NT2/D1 (cell line): ENCODE measurements at regions not wholly inside any gene's neighbourhood (a gene's known extent, or its start where the extent isn't known, plus 50 kb on each side); places are given as distances from the start of the nearest gene placed in this dataset.

Experiments
- DNase-seq: peaks from one replicate; pipeline ENCODE4 v3.0.0-alpha.2; 2011; ENCODE audit warnings: low read depth, low spot score
- H3K27me3 ChIP-seq: 2 replicates; pipeline ENCODE4 v1.6.0; 2011; ENCODE audit warnings: mild to moderate bottlenecking; ENCODE audit not compliant: insufficient read length, insufficient read depth
- H3K36me3 ChIP-seq: 2 replicates; pipeline ENCODE4 v1.6.1; 2011; ENCODE audit warnings: mild to moderate bottlenecking, low read length, mixed read lengths; ENCODE audit not compliant: insufficient read depth, insufficient read length
- H3K4me1 ChIP-seq: 2 replicates; pipeline ENCODE4 v1.5.1; 2011; ENCODE audit not compliant: insufficient read depth, insufficient read length
- H3K4me3 ChIP-seq: 2 replicates; pipeline ENCODE4 v1.5.1; 2011; ENCODE audit warnings: low read depth; ENCODE audit not compliant: insufficient read length
- H3K9ac ChIP-seq: 2 replicates; pipeline ENCODE4 v1.6.0; 2011; ENCODE audit warnings: low read depth; ENCODE audit not compliant: insufficient read length
- H3K9me3 ChIP-seq: 2 replicates; pipeline ENCODE4 v1.5.1; 2011; ENCODE audit warnings: mild to moderate bottlenecking, low read length; ENCODE audit not compliant: insufficient read depth
- SUZ12 ChIP-seq: IDR thresholded peaks from 2 replicates; pipeline ENCODE4 v1.6.1; 2011; ENCODE audit not compliant: insufficient read length, insufficient read depth; ENCODE audit errors: extremely low read depth
- YY1 ChIP-seq: IDR thresholded peaks from 2 replicates; pipeline ENCODE4 v1.6.1; 2011; ENCODE audit not compliant: insufficient read length, insufficient read depth
- ZNF274 ChIP-seq: IDR thresholded peaks from 2 replicates; pipeline ENCODE4 v1.6.1; 2011; ENCODE audit warnings: mild to moderate bottlenecking, low read depth, low read length

GRCh38 chr3:102182162-102182561, 252.7 kb upstream of the ZPLD1 start:
- Histone ChIP-seq H3K9me3 (no peaks in the 10 kb centered on the region), H3K36me3 (no peaks in the 10 kb centered on the region), H3K9ac (no peak overlapping the region), H3K4me3 (no peak overlapping the region), H3K27me3 (no peaks in the 10 kb centered on the region), H3K4me1 (no peaks in the 10 kb centered on the region)
- DNase-seq, result no peak
- TF ChIP-seq YY1, result no peak
- TF ChIP-seq ZNF274, result no peak
- TF ChIP-seq SUZ12, result no peak

GRCh38 chr3:102183186-102183585, 251.6 kb upstream of the ZPLD1 start:
- Histone ChIP-seq H3K4me3 (no peak overlapping the region), H3K9ac (no peak overlapping the region), H3K9me3 (no peaks in the 10 kb centered on the region), H3K36me3 (no peaks in the 10 kb centered on the region), H3K27me3 (no peaks in the 10 kb centered on the region), H3K4me1 (no peaks in the 10 kb centered on the region)
- TF ChIP-seq SUZ12, result no peak
- no peak for TF ChIP-seq YY1
- TF ChIP-seq ZNF274, result no peak
- DNase-seq, result no peak

GRCh38 chr3:102183623-102184022, 251.2 kb upstream of the ZPLD1 start:
- Histone ChIP-seq H3K4me1 (no peaks in the 10 kb centered on the region), H3K36me3 (no peaks in the 10 kb centered on the region)

GRCh38 chr3:102189541-102189940, 245.3 kb upstream of the ZPLD1 start:
- TF ChIP-seq YY1 (no peak), ZNF274 (no peak)
- Histone ChIP-seq H3K4me1 (no peaks in the 10 kb centered on the region), H3K27me3 (no peaks in the 10 kb centered on the region), H3K9ac (no peak overlapping the region), H3K4me3 (no peak overlapping the region), H3K9me3 (no peaks in the 10 kb centered on the region), H3K36me3 (no peaks in the 10 kb centered on the region)
- no peak for DNase-seq

More at GRCh38 chr3:102183623-102184022, 251.2 kb upstream of the ZPLD1 start:
- Histone ChIP-seq H3K4me3 (no peak overlapping the region), H3K9me3 (no peaks in the 10 kb centered on the region), H3K27me3 (no peaks in the 10 kb centered on the region), H3K9ac (no peak overlapping the region)
- TF ChIP-seq ZNF274 (no peak), YY1 (no peak), SUZ12 (no peak)
- no peak for DNase-seq

GRCh38 chr3:102189956-102190723, 244.7 kb upstream of the ZPLD1 start:
- Histone ChIP-seq H3K4me1 (no peaks in the 10 kb centered on the region), H3K9me3 (no peaks in the 10 kb centered on the region), H3K9ac (no peak overlapping the region), H3K36me3 (no peaks in the 10 kb centered on the region), H3K4me3 (no peak overlapping the region), H3K27me3 (no peaks in the 10 kb centered on the region)
- TF ChIP-seq YY1 (no peak), SUZ12 (no peak), ZNF274 (no peak)
- no peak for DNase-seq

GRCh38 chr3:102192575-102192974, 242.2 kb upstream of the ZPLD1 start:
- H3K27me3 ChIP-seq, result no peaks in the 10 kb centered on the region
- no peak for DNase-seq
- no peaks in the 10 kb centered on the region for H3K9me3 ChIP-seq
- no peak overlapping the region for H3K9ac ChIP-seq
- H3K36me3 ChIP-seq, result no peaks in the 10 kb centered on the region
- TF ChIP-seq YY1 (no peak), SUZ12 (no peak), ZNF274 (no peak)
- no peaks in the 10 kb centered on the region for H3K4me1 ChIP-seq
- no peak overlapping the region for H3K4me3 ChIP-seq

GRCh38 chr3:102193255-102193654, 241.6 kb upstream of the ZPLD1 start:
- TF ChIP-seq SUZ12 (no peak), YY1 (no peak), ZNF274 (no peak)
- no peaks in the 10 kb centered on the region for H3K4me1 ChIP-seq
- H3K9me3 ChIP-seq, result no peaks in the 10 kb centered on the region
- DNase-seq, result no peak
- H3K9ac ChIP-seq, result no peak overlapping the region
- no peak overlapping the region for H3K4me3 ChIP-seq
- H3K27me3 ChIP-seq, result no peaks in the 10 kb centered on the region
- no peaks in the 10 kb centered on the region for H3K36me3 ChIP-seq
